ENCODE measurements at regions not wholly inside any gene's neighbourhood (a gene's known extent, or its start where the extent isn't known, plus 50 kb on each side); places are given as distances from the start of the nearest gene placed in this dataset.
A peak's percentile ranks its signal among the peaks of the same experiment; 100 is the strongest.

GRCh38 chr17:77343031-77343800, 202.4 kb downstream of the SEC14L1 start:
- DNase-seq = peak; percentile 58

- no peak for DNase-seq
Observed at GRCh38 chr17:77344038-77344437, 203.3 kb downstream of the SEC14L1 start.

DNA sequence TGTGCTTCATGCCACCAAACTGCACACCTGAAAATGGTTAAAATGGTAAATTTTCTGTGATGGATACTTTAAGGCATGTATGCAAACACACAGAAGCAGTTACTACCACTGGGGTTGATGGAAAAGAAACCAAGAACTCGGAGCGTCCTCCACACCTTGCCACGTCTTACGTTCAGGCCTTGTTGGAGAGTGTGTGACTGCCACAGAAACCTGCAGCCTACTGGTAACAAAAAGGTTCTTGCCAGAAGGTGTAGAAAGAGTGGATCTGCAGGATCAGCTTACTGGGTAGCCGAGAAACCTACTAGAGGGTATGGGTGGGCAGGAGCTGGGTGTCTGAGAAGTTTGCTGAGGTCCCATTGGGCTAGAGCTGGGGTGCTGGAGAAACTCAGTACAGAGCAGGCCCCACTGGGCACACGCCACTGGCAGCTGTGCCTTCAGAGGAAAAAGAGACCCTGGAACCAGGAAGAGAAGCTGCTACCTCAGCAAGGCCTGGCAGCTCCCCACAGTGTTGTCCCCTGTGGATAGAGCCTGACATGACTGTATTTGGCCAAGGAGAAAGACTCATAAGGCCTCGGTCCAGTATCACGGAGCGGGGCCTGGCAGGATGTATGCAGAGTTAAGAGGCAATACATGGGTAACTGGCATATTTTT, 204.6 kb downstream of the SEC14L1 start:
- DNase-seq = peak; percentile 51

GRCh38 chr17:77346765-77347164, 206.0 kb downstream of the SEC14L1 start:
- DNase-seq = peak; percentile 40

GRCh38 chr17:77347544-77347943, 206.8 kb downstream of the SEC14L1 start:
- no peak for DNase-seq

GRCh38 chr17:77349976-77350830, 209.4 kb downstream of the SEC14L1 start:
- peak; percentile 53 for DNase-seq

GRCh38 chr17:77352441-77352840, 211.7 kb downstream of the SEC14L1 start:
- peak; percentile 38 for DNase-seq

GRCh38 chr17:77352996-77353395, 212.2 kb downstream of the SEC14L1 start:
- peak; percentile 47 for DNase-seq

GRCh38 chr17:77353684-77354419, 213.1 kb downstream of the SEC14L1 start:
- peak; percentile 54 for DNase-seq

- DNase-seq = peak; percentile 51
Observed at GRCh38 chr17:77354420-77354669, 213.6 kb downstream of the SEC14L1 start.

GRCh38 chr17:77354670-77355455, 214.1 kb downstream of the SEC14L1 start:
- peak; percentile 52 for DNase-seq

GRCh38 chr17:77356109-77356689, 215.4 kb downstream of the SEC14L1 start:
- peak; percentile 57 for DNase-seq

DNA sequence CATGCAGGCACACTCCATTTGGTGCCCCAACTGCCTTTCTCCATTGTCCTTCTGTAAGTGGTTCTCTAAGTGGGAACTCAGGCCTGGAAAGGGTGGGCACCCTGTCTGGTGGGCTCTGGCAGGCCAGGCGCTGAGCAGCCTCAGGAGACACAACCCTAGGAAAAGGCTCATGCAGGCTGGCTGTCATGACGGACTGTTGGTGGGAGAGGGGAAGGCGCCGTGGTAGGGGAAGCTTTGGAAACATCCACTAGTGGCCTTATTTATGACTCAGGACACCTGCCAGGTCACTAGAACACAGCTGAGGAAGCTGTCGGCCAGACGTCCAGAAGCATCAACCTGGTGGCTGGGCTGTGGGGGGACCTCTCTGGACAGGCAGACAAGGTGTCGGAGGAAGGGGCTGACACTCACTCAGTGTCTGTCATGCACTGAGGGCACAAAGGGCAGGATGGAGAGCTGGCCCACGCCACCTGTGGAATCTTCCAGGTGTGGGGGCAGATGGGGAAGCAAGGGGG, 216.0 kb downstream of the SEC14L1 start:
- peak; percentile 55 for DNase-seq

- peak; percentile 46 for DNase-seq
Observed at GRCh38 chr17:77358801-77359200, 218.0 kb downstream of the SEC14L1 start.

DNA sequence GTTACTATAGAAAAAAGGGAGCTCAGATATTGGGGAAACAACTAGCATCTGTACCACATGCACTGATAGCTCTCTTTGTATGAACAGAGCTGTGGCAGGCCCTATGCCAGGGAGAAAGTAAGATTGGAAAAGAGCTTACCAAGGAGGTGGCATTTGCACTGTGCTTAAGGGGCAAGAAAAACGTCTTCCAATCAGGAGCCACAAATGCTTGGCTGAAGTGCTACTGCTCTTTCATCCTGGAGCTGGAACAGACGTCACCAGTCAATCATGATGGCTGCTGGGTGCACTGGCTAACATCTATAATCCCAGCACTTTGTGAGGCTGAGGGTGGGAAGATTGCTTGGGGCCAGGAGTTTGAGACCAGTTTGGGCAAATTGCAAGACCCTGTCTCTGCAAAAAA, 218.5 kb downstream of the SEC14L1 start:
- peak; percentile 24 for DNase-seq

DNA sequence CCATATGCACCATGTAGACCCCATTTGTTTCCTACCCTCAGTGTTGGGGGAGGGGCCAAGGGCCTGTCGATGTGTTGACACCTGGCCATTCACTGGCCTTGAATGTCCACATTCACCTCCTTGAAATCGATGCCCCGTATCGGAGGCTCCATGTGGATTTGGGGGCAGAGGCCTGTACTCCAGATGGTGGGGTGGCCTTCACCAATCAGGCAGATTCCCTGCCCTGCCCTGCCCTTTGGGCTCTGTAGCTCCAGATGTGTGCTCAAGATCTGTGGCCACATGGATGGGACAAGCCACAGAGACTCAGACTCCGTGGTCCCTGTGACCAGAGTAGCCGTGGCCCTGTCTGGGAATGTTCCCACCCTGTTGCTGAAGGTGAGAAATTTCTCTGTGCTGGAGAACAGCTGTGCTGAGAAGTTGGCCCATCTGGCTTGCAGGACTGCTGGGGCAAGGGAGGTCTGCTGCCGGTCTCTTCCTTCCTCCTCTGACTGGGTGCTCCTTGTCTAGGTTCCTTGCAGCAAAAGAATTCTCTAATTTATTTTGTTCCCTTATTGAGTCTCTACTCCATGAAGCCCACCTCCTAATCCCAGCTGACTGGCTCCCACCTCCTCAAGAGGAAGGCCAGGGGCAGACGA, 221.3 kb downstream of the SEC14L1 start:
- no peak for DNase-seq

DNA sequence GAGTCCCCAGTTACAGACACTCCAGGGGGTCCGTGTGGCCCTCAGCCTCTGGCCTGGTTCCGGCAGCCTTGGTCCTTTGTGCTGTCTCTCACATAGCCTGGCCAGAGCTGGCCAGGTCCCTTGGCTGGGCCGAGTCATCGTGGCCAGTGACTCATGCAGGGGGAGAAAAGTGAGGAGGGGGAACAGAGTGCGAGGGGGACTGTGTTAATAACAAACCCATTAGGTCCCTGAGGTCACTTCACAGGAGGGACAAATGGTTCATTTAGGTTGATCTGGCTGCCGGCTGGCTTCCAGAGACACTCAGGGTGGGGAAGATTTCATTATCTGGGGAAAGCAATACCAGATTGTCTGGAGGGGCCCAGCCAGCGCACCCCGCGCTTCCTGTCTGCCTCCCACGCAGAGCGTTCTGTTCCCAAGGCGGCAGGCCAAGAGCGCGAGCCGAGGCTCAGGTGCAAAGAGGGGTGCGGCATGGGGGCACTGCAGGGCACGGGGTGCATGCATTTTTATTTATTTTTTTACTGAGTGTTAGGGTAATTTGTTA, 223.1 kb downstream of the SEC14L1 start:
- no peak for DNase-seq

DNA sequence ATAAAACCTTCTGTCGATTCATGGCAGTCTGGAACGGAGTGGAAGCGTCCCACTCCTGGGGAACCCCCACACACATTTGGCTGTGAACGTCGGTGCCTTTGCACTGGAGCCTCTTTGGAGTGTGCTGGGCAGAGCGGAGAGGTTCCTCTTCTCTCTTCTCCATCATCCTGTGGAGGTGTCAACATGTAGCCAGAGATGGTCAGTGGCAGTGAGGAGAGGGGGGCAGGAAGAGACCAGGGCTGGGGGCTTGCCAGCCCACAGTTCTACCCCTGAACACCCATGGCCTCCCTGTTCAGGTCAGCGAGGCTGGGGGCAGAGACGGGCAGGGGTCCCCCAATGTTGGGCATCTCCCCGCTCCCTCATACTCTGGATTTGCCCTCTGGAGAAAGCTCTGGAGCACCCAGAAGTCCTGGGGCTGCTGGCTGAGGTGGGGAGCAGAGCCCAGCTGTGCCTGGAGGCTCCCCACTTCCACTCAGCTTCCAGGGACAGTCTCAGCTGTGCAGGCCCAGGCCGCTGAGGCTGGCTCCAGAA, 223.7 kb downstream of the SEC14L1 start:
- DNase-seq = no peak

DNA sequence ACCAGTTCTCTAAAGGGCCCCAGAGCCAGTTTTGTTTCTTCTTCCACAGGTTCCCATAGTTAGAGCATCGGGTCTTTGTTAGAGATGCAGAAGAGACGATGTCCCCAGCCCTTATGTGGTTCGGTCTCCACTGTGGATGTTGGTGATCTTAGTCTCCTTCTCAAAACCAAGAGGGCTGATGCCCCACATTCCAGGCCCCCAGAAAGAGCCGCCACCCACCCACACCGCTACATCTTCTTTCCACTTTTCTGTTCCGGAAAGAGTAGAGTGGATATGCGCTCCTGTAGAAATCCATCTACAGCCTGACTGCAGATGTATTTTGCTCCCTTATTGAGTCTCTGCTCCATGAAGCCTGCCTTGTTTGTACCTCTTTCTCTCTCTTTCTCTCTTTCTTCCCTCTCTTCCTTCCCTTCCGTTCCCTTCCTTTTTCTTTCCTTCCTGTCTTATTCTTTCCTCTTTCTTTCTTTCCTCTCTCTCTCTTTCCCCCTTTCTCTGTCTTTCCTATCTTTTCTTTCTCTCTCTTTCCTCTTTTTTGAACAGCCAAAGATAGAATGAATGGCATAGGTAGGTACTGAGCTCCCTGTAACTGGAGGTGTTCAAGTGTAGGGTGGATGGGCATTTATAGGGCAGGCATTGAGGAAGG, 224.3 kb downstream of the SEC14L1 start:
- DNase-seq = no peak

DNA sequence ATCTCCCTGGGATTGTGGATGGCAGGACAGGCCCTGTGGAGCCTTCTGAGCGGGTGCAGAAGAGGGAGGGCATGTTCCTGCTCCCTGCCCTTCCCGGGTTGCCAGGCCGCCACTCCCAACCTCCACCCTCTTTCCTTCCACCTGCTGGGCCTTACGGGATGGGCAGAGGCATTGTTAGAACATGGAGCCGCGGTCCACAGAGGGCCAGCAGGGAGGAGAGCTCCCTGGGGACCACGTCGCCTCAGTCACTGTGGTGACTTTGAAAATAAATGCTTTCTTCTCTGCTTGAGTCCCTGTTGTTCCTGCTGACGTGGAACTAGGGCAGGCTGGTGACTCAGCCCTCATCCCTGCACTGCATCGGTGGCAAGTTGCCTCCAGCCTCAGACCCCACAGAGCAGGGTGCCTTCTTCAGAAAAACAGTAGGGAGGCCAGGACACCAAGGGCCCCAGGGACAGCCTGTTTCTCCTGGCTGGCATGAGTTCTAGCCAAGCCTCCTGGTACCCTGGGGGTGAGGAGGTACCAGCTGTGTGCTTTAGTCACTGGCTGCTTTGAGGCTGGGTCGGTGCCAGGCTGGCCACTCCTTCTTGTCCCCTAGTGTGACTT, 224.9 kb downstream of the SEC14L1 start:
- DNase-seq = no peak
